ENCODE measurements at regions not wholly inside any gene's neighbourhood (a gene's known extent, or its start where the extent isn't known, plus 50 kb on each side); places are given as distances from the start of the nearest gene placed in this dataset.

DNA sequence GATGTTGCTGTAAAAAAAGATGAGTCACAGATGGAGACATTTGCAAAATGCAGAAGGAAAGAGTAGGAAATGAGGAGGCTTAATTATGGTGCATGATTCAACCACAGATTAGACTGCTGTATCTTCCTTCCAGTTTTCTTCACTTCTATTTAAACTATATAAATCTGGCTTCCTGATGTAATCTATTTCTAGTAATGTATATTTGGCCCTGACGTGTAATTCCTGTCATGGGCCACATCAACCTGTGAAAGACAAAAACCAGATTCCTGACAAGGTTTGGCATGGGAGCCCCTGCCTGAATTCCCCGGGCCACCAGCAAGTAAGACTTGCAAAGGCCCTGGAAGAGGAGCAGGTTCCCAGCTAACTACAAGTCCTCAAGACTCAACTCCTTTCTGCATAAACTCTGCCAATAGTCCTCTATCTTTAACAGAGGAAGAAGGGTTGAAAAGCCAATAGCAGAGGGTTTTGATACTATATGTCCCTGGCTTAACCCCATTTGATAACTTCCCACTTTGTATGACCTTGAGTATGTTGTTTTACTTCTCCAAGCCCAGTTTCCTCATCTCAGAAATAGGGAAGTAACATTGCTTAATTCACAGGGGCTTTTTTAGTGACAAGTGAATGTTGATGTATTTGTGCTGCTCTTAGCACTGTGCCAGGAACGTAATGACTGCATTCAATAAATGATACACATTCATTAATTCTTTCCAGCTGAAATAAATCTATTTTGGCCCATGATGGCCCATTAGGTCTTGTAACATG is 172.7 kb downstream of the SPRY2 start:
- TF ChIP-seq, protein P1, sequence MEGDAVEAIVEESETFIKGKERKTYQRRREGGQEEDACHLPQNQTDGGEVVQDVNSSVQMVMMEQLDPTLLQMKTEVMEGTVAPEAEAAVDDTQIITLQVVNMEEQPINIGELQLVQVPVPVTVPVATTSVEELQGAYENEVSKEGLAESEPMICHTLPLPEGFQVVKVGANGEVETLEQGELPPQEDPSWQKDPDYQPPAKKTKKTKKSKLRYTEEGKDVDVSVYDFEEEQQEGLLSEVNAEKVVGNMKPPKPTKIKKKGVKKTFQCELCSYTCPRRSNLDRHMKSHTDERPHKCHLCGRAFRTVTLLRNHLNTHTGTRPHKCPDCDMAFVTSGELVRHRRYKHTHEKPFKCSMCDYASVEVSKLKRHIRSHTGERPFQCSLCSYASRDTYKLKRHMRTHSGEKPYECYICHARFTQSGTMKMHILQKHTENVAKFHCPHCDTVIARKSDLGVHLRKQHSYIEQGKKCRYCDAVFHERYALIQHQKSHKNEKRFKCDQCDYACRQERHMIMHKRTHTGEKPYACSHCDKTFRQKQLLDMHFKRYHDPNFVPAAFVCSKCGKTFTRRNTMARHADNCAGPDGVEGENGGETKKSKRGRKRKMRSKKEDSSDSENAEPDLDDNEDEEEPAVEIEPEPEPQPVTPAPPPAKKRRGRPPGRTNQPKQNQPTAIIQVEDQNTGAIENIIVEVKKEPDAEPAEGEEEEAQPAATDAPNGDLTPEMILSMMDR (IDR thresholded peaks at IDR 0.05): no peak
- no peak for TF ChIP-seq POLR2A (IDR thresholded peaks at IDR 0.05)

All from ovary (tissue), 3 donors.